GM12891 (cell line): ENCODE measurements at regions not wholly inside any gene's neighbourhood (a gene's known extent, or its start where the extent isn't known, plus 50 kb on each side); places are given as distances from the start of the nearest gene placed in this dataset.

Experiments used
- POLR2A ChIP-seq: IDR thresholded peaks from 2 replicates; pipeline ENCODE4 v1.6.1; 2011; ENCODE audit warnings: low read depth, low read length, control low read depth
- TAF1 ChIP-seq: IDR thresholded peaks from 2 replicates; pipeline ENCODE4 v1.6.1; 2011; ENCODE audit warnings: low read depth, low read length, control low read depth

DNA sequence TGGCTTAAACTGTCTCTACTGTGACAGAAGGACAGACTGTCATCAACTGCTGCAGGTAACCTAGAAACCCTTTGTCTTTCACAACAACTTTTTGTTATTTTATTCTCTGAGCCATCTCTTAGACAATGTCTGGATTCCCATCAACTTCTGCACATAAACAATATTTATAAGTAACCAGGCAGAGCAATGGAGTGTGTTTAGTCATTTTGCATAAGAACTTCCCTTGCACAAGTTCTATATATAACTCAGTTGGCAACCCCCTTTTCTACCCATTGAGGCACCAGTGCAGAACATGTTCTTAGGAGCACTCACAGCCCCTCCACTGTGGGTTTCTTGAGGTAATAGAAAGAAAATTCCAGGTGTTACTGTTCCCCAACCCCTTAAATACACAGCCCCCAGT is 65.0 kb upstream of the IL6 start:
- TF ChIP-seq POLR2A (no peak), TAF1 (no peak)
